ENCODE measurements at regions not wholly inside any gene's neighbourhood (a gene's known extent, or its start where the extent isn't known, plus 50 kb on each side); places are given as distances from the start of the nearest gene placed in this dataset.
"Not testable (repeated sequence)": the region's sequence is repeated elsewhere in the genome, so short reads cannot be mapped to it uniquely, and the experiment has no call there.

DNA sequence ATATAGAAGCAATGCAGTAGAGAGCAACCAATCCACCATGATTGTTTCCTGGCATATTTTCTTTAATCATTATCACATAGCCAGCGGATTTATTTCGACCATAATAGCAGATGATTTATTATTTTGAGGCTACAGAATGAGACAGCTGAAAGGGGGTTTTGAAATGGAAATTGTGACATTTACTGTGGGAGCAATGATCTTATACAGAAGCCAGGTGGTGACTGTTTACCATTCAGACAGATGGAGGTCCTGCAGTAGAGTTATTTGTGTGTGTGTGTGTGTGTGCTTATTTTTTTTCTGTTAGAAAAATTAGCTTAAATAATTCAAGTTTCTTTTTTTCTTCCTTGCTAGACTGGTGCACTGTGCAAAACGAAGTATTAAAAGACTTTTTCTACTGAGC, 1784.5 kb downstream of the MRPL39 start:
- DNase-seq (ENCODE audit: low read depth in 2 of 3, low spot score in 2 of 3), result no peak

DNA sequence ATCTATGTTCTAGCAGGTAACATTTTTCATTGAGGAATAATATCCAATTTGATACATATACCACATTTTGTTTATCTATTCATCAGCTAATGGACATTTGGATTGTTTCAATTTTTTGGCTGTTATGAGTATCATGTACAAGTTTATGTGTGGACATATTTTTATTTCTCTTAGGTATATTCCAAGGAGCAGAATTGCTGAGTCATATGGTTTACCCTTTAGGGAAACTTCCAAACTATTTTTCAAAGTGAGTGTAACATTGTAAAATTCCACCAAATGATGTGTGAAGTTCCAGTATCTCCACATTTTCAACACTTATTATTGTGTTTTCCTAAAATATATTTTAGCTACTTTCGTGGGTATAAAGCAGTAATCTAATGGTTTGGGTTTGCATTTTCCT, 1789.9 kb downstream of the MRPL39 start:
- DNase-seq (ENCODE audit: low read depth in 2 of 3, low spot score in 2 of 3), result no peak

DNA sequence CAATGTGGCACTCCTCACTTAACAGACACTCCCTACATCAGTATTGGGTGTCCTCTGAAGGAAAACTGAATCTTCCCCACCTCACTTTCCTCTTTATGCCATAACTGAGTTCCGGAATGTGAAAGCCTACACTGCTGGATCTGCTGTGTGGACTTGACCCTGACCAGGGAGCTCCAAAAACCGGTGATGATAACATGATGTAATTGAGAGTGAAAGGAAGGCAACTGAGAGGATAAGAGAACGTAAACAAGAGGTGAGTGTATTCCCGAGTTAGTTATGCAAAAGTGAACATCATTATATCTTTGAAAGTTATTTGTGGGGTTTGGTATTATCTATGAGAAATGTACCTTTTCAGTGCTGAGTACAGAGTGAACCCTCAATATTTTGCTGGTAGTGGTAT, 1794.8 kb downstream of the MRPL39 start:
- no peak for DNase-seq (ENCODE audit: low read depth in 2 of 3, low spot score in 2 of 3)

DNA sequence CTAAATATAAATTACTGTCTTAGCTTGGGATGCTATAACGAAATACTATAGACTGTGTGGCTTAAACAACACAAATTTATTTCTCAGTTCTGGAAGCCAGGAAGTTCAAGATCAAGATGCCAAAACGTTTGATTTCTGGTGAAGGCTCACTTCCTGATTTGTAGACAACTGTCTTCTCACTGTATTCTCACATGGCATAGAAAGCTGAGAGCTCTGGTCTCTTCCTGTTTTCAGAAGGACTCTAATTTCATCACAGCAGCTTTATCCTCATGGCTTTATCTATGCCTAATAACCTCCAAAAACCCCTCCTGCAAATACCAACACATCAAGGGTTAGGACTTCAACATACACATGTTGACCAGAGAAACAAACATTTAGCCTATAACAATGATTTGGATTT, 1795.5 kb downstream of the MRPL39 start:
- DNase-seq (ENCODE audit: low read depth in 2 of 3, low spot score in 2 of 3), result no peak

DNA sequence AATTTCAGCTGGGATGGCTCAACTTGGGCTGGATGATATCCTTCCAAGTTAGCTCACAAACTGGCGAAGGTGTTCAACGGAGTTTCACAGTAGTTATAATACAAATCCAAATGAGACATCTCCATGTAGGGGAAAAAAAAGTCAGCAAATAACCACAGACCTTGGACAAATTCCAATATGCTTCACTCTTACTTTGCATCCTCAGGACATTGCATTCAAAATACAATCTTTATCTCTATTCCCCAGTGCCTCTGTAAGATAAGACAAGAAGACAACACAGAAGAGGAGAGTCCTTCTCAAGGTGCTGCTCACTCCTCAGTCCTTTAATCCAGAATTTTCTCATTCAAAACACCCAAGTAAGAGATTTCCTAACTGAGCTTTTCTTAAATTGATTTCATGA, 1797.7 kb downstream of the MRPL39 start:
- DNase-seq (ENCODE audit: low read depth in 2 of 3, low spot score in 2 of 3), result no peak

DNA sequence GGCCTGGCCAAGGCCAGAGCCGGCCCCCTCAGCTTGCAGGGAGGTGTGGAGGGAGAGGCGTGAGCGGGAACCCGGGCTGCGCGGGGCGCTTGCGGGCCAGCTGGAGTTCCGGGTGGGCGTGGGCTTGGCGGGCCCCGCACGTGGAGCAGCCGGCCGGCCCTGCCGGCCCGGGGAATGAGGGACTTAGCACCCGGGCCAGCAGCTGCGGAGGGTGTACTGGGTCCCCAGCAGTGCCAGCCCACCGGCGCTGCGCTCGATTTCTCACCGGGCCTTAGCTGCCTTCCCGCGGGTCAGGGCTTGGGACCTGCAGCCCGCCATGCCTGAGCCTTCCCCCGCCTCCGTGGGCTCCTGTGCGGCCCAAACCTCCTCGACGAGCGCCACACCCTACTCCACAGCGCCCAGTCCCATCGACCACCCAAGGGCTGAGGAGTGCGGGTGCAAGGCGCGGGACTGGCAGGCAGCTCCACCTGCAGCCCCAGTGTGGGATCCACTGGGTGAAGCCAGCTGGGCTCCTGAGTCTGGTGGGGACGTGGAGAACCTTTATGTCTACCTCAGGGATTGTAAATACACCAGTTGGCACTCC, 1800.2 kb downstream of the MRPL39 start:
- not testable (repeated sequence) for DNase-seq (ENCODE audit: low read depth in 2 of 3, low spot score in 2 of 3)

DNA sequence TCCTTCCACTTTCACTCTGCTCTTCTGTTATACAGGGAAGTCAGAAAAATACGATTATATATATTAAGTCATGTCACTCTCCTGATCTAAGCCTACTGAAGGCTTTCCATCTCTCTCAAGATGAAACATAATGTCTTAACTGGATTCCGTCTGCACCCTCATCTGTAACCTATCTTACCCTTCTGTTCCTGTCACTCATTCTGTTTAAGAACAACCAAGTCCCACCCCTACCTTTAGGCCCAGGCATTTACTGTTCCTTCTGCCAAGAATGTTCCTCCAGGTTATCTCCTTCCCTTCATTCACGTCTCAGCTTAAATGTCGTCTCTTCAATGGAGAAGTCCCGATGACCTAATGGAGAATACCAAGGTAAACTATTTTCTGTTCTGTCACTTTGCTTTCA, 1802.4 kb downstream of the MRPL39 start:
- no peak for DNase-seq (ENCODE audit: low read depth in 2 of 3, low spot score in 2 of 3)

DNA sequence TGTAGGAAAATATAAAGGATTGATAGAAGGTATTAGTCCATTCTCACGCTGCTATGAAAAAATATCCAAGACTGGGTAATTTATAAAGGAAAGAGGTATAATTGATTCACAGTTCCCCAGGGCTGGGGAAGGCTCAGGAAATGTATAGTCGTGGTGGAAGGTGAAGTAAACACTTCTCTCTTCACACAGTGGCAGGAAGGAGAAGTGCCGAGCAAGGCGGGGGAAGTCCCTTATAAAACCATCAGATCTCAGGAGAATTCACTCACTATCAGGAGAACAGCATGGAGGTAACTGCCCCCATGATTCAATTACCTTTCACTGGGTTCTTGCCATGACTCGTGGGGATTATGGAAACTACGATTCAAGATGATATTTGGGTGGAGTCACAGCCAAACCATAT, 1806.0 kb downstream of the MRPL39 start:
- no peak for DNase-seq (ENCODE audit: low read depth in 2 of 3, low spot score in 2 of 3)

DNA sequence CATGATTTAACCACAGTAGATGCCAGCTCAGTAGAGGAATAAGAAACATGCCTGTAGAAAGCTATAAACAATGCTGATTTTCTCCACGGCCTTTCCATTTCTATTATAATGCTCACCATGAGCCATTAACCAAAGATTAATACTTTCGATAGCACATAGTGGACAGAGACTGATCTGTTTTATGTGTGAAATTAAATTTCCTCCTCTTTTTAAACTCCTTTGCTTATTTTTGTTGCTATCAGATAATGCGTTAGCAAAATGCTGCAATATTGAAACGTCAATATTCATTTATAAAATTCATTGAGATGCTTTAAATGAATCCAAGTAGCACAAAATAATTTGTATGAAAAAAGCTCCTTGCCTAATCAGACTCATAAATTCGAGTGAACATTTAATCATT, 1807.9 kb downstream of the MRPL39 start:
- no peak for DNase-seq (ENCODE audit: low read depth in 2 of 3, low spot score in 2 of 3)

DNA sequence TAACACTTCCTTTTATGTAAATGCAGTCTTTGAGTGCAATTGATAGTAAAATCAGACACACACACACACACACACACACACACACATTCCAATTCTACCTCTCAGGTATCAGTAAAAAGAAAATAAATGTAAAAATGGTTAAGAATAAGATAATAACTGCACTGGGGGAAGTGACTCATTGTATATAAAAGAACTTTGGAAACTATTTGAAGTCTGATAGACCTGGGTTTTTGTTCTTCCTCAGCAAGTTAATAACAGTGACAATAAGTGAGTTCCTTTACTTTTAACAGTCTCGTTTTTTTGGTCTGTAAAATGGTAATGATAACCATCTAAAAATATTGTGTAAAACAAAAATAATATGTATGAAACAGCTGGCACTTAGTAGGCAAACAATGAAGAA, 1815.0 kb downstream of the MRPL39 start:
- no peak for DNase-seq (ENCODE audit: low read depth in 2 of 3, low spot score in 2 of 3)

DNA sequence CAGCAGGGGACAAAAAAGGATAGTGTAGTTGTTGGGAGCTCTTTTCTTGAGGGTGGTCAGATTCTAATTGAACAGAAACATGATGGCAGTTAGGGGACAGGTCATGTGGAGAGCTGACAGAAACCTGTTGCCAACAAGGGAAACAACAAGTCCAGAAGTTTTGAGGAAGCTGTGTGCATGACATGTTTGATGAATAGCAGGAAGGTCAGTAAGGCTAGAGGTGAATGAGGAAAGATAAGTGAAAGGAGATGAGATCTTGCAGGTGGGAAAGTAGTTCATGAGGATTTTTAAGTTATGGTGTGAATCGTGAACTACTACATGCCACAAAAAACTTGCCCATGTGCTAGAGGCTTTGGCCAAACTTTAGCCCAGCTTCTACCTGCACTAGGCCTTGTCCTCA, 1817.4 kb downstream of the MRPL39 start:
- DNase-seq (ENCODE audit: low read depth in 2 of 3, low spot score in 2 of 3), result no peak

DNA sequence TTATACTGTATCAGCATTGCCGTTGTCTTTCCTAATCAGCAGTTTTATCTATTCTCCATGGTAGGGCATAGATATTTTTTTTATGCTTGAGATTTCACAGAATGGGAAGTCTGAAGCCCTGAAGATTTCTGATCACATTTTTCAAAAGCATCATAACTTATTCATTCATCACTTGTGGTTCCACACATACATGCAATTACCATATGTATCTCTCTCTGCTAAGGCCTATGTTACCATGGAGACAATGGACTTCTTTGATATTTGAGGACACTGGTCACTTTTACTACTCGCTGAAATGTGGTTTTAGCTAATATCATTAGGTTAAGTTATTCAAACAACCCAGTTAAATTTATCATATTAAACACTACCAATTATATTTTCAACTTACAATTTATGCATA, 1827.0 kb downstream of the MRPL39 start:
- DNase-seq (ENCODE audit: low read depth in 2 of 3, low spot score in 2 of 3), result no peak

DNA sequence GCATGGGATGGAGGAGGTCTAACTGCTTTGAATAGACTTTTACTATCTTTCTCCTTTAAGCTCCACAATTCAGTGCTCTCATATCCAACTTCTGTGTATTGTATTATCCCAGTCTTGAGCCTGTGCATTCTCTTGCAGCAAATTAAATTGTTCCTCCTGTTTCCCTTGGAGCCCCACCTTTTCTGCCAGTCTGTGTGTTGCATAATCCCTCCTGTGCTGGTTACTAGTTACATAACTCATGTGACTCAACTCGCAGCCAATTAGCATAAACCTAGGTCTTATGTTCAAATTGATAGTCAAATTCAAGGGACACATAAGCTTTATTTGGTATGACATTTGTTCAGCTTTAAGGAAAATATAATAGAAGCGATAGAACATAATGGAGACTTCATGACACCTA, 1863.5 kb downstream of the MRPL39 start:
- DNase-seq (ENCODE audit: low read depth in 2 of 3, low spot score in 2 of 3), result no peak

DNA sequence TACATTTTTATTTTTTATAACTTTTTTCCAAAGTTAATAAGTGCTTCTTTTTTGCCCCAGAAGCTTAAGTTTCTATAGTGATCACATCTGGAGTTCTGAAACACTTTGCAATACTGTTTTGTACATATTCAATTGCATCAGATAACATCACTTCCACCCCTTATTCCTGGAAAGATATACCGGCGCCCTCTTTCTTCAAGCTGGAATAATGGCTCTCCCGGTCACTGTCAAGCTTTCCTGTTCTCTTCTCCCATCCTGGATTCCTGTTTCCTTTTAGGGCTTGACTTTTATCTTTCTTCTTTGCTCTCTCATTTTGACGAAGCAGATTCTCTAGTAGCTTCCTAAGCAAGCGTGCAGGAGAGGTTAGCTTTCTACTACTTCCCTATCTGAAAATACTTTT, 1866.8 kb downstream of the MRPL39 start:
- DNase-seq (ENCODE audit: low read depth in 2 of 3, low spot score in 2 of 3), result no peak

DNA sequence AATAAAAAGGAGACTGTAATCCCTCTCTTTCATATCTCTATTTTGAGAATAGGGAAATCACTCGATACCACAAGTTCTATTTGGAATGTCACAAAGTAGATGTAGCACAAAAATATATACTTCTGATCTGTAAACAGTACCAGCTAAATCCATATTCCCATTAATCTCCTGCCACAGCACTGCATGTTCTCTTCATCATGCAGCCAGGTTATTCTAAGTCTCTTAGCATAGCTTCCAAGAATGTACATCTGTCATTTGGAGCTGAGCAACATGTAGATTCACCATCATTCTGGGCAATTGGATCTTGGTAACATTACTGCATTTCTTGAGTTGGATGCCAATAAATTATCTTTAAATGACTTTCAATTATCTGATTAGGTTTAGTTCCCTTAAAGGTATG, 1874.5 kb downstream of the MRPL39 start:
- no peak for DNase-seq (ENCODE audit: low read depth in 2 of 3, low spot score in 2 of 3)

DNA sequence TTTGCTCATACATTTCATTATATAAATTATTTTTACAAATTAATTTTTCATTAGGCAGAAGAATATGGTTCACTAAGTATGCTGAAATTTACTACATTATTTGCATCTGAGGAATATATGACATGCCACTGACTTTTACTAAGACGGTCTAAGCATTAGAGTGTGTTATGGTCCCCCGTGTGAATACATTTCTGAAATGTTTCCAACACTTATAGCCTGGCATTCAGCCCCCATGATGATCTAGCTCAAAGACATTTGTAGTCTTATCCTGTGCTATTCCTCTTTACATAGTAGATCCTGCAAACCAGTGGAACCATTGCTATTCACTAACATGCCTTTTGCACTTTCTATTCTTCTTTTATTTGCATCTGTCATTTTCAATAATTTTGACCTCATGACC, 1878.0 kb downstream of the MRPL39 start:
- DNase-seq (ENCODE audit: low read depth in 2 of 3, low spot score in 2 of 3), result no peak

DNA sequence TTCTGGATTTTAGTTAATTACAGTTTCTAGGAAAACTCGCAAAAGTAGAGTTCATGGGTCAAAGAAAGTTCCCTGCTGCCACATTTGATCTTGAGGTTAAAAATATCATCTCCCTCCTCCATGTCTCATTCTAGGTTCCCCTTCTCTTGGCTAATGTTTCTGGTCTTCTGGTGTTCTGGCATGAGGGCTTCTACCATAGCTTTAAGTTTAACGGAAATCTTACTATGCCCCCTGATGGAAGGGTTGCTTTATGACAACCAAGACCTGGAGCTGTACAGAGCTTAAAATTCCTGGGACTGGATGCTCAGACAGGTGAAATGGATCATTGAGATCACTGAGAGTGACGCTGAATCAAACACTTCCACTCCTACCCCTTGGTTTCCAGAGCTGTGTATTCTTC, 1881.7 kb downstream of the MRPL39 start:
- DNase-seq (ENCODE audit: low read depth in 2 of 3, low spot score in 2 of 3), result no peak

DNA sequence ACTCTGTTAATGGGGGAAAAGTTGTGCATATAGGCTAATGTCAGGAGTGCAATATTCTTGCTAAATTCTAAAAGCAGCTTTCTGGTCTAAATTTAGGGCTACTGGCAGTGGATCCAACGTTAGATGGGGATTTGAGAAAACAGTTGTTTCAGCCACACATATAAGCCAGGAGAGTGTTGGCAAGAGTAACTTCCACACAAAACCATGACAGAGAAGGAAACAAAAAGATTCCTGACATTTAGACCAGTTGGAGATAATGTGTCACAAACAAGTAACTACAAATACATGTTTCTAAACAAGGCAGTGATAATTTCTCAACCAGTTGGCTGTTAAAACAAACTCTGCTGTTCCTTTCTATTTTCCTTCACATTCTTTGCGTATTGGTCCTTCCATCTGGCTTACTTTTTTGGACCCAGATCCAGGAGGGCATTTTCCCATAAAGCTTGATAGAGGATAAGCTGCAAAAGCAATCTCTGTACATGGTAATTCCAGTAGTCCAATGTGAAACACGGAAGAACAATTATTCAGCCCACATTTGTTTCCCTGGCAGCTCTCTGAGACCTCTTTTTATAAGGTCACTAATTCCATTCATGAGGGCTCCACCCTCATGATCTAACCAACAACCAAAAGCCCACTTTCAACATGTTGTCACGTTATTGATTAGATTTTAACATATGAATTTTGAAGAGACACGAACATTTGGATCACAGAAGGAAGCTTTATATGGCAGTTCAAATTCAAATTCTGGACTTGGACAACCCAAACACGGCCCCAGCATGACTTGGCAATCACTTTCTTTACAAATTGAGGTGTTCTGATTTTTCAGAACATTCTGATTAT, 1888.6 kb downstream of the MRPL39 start:
- DNase-seq (ENCODE audit: low read depth in 2 of 3, low spot score in 2 of 3), result no peak

DNA sequence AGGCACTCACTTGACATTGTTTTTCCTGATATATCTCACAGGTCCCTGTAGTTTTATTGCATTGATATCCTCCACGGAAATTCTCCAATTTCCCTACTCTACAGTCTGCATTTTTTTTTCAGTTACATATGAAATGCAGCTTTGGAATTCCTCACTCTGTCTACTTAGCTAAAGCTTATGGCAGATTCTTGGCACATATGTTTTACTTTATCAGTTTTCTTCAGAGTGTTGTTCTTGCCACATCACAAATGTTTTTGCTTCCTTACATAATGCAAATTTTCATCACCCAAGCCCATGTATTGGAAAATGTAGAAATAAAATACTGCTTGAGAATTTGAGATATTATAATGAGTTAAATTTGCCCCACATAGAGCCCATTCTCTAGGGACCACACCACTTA, 1895.1 kb downstream of the MRPL39 start:
- no peak for DNase-seq (ENCODE audit: low read depth in 2 of 3, low spot score in 2 of 3)

DNA sequence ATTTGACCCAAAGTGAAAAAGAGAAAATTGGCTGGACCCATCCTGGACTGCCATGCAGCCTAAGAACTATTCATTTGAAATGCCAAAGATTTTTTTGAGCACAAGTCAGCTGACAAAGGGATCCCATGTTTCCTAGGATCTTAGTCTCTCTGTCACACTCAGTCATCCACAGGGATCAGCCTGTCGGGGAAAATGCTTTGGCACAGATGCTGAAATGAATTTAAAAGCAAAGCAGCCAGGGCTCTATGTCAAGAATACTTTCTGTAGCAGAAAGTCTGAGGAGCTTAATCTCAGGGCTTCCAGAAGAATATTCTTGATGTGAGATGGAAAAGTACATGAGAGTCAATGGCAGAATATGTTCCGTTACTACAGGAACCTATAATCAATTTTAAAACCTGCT, 1900.8 kb downstream of the MRPL39 start:
- DNase-seq (ENCODE audit: low read depth in 2 of 3, low spot score in 2 of 3), result no peak

DNA sequence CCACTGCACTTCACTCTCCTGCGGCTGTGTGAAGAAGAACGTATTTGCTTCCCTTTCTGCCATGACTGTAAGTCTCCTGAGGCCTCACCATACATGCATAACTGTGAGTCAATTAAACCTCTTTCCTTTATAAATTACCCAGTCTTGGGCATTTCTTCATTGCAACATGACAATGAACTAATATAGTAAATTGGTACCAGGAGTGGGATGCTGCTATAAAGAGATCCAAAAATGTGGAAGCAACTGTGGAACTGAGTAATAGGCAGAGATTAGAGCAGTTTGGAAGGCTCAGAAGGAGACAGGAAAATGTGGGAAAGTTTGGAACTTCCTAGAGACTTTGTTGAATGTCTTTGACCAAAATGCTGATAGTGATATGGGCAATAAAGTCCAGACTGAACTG, 1907.9 kb downstream of the MRPL39 start:
- DNase-seq (ENCODE audit: low read depth in 2 of 3, low spot score in 2 of 3), result no peak

DNA sequence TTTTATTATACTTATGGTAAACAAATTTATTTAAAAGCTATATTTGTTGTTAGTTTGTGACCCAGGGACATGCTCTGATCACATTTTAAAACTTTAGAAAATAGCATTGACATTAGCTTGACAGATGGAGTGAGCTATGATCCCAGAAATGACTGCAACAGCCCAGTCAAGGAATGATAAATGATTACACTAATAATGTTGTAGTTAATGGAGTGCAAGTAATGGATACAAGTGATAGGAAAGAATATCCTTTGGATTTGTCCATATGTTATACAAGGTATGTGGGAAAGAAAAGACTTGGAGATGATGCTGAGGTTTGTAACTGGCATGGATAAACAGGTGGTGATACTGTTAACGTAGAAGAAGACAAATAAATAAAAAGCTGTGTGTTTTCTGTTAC, 1908.7 kb downstream of the MRPL39 start:
- no peak for DNase-seq (ENCODE audit: low read depth in 2 of 3, low spot score in 2 of 3)

DNA sequence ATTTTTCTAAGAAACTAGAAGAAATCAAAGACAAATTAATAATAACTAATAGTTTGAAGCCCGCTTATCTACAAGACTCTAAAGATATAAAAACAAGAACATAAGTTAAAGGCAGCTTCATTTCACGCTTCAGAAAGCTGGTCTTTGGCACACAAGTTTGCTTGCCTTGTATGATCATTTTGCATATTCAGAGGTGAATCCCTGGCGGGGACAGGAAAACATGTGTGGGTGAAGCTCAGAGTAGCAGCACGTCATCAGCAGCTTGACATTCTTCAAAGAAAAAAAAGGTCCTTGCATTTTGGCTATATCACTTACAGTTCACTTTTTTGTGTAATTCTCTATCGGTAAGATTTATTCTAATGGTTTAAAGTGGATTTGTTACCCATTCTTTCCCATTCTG, 1911.8 kb downstream of the MRPL39 start:
- DNase-seq (ENCODE audit: low read depth in 2 of 3, low spot score in 2 of 3), result no peak
